HG03139 (cell line): ENCODE measurements at regions not wholly inside any gene's neighbourhood (a gene's known extent, or its start where the extent isn't known, plus 50 kb on each side); places are given as distances from the start of the nearest gene placed in this dataset.

Experiments used
- ATAC-seq: cut with Tn5 transposase; IDR thresholded peaks from one replicate; pipeline ENCODE4 v1.9.1; 2021; ENCODE audit not compliant: unreplicated experiment

DNA sequence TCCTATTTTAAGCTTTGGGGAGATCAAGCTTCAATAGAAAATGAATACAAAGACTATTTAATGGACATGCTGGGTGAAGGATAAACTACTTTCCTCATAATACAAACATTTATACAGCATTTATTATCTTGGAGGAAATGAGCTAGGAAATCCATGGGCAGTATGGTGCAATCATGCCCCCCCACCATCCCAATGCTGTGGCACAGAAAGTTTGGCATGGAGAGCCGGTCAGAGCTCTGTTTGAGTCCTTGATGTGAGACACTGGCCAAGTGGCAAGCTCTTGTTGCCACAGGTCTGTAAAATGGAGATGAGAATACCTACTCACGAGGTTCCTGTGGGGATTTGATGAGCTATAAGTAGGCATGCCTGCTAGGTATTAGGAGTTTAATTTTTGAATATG is 120.6 kb downstream of the MAB21L3 start:
- ATAC-seq, result no peak

DNA sequence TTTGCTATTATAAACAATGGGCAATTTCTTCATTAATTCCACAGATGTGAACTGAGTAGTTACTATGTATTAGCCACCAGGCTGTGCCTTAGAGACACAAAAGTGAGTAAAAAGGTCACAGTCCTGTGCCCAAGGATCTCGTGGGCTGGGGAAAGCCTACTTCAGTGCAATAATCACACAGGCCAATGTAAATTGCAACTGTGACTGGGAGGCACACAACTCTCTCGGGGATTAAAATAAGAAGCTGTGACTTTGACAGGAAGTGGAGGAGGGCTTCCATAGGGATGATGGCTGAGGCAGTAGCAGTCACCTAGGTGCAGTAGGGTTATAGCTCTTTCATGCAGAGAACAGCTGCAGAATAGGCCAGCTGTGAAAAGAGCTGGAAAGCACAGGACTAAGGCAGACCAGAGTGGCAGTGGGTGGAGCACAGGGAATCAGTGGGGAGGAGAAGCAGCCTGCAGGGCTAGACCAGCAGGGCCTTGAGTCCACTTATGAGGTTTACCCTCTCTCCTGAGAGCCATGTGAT is 121.9 kb downstream of the MAB21L3 start:
- no peak for ATAC-seq

DNA sequence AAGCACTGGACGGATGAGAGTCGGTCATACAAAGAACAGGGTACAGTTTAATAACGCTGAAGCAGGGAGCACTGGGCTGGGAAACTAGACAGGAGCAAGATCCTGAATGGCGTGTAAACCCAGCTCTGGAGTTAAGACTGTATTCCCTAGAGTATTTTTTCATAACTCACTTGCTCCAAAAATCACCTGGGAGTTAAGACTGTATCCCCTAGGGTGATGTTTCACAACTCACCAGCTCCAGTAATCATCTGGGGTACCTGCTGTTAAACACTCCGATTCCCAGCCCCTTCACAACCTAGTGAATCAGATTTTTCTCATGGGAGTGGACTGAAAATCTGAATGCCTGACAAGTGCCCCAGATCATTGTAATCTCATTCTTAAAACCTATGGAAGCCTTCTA is 123.2 kb downstream of the MAB21L3 start:
- no peak for ATAC-seq

DNA sequence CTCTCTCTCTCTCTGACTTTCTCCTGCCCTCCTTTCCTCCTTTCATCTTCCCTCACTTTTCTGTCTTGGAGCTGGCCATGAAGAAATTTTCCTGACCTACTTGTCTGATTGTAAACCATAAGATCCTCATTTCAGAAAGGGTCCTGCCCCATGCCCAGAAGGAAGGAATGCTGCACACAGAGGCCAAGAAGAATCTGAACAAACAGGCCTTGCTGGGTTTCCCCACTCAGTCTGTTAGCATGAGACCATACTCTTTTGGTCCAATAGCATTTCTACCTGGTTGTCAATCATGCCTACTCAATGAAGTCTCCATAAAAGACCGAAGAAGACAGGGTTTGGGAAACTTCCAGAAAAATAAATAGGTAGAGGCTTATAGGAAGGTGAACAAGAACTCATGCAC is 128.7 kb downstream of the MAB21L3 start:
- ATAC-seq, result no peak

DNA sequence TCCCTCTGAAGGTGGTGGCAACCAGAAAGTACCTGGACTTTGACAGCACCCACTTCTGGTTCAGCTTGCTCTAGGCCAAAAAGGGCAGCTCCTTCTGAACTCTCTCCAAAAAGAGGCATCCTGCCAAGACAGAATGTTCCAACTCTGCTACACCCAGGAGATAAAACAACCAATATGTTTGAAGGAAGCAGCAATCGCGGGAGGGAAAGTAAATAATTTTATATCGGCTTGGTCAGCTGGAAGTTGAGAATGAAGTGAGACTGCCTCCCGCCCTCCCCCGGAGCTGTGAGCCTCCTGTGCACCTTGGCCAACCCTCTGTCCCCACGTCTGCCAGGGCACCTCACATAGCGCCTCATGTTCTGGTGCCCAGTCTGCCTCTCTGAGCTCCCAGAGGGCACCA is 130.3 kb upstream of the ATP1A1 start:
- ATAC-seq, result no peak

DNA sequence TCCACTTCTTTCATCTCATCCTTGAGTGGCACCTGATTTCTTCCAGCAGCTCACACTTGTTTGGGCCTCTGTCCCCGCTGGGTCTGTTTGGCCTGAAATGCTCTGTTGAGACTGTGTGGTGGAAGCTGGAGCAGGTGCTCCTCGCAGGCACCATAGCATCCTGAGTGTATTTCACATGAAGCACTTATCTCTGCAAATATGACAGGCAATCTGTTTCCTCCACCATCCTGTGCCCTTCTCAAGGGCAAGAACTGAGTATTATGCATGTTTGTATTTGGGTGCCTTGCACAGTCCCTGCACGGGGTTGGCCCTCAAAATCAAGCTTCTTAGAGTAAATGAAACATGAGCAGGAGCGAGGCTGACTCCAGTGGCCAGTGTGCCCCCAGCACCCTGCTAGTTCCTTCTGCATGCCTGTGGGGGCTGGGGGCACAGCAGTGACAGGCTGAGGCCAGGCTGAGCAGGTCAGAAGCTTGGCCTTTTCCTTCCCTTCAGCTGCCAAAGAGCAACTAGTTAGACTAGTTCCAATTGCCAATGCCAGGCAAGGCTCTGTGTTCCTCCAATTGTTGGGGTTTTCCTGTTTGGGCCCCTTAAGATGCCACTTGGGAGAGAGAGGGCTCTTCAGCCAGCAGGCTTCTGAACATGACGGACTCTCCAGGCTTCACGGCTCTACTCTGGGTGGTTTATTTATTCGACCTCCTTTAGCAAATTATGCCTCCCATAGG is 129.6 kb upstream of the ATP1A1 start:
- no peak for ATAC-seq

DNA sequence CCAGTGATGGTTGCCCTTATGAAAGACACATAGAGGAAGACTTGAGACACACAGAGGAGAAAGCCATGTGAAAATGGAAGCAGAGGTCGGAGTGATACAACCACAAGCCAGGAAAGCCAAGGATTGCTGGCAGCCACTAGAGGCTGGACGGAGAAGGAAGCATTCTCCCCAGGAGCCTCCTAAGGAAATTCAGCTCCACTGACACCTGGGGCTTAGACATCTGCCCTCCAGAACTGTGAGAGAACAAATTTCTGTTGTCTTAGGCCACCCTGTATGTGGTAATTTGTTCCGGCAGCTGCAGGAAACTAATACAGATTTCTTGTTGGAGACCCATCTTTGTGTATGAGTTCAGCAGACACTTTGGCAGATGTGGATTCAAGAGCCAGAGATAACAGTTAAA is 126.9 kb upstream of the ATP1A1 start:
- no peak for ATAC-seq

DNA sequence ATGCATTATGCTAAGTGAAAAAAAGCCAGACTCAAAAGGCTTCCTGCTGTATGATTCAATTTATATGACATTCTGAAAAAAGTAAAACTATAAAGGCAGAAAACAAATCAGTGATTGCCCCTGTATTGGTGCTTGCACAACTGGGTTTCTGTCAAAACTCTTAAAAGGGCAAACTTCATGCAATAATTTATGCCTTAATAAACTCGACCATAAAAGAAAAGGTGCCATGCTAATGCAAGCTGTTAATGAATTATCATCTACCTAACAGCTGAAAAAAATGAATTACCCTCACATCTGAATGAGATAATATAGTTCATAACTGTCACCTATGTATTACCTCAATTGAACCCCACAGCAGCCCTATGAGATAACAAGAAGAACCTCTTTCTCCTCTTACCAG is 120.8 kb upstream of the ATP1A1 start:
- ATAC-seq, result no peak

DNA sequence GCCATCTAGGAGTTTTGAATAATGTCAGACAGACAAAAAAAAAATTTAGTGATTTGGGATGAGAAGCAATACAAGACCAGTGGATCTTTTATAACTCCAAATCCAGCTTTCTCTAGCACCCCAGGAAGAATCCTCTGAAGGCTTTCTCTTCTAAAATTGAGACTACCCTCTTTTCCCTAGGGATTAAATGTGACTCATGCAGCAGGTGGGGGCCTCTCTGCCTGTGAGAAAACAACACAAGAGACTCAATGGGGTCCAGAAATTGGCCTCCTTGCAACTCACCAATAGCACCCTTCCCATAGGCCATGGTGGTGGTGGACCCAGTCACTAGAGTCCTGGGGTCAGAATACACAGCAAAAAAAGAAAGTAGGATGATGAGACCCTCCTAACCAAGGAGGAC is 120.3 kb upstream of the ATP1A1 start:
- ATAC-seq, result no peak

DNA sequence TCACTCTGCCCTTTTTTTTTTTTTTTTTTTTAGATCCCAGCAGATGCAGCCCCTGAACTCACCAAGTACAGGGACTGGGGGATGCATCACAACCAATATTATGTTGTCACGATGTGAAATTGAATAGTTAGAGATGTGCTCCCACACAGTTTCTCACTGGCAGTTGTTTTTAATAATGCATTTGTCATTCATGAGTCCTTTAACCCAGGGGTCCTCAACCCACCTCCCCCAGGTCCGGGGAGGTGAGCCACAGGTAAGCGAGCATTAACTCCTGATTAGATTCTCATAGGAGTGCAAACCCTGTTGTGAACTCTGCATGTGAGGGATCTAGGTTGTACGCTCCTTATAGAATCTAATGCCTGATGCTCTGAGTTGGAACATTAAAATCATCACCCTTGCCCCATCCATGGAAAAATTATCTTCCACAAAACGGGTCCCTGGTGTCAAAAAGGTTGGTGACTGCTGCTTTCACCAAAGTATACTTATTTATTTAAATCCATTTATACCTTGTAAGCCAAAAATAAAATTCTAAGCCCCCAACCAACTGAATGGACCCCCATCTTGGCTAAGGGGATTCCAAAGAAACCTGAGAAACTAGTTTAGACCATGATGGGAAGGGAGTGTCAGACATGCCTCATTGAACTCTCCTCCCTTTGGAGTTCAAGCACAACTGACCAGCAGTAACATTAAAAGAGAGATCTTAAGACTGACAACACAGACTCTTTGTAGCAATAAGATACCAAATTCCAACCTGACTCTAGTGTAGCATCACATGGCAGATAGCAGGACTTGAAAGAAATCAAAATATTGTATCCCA is 119.3 kb upstream of the ATP1A1 start:
- no peak for ATAC-seq

DNA sequence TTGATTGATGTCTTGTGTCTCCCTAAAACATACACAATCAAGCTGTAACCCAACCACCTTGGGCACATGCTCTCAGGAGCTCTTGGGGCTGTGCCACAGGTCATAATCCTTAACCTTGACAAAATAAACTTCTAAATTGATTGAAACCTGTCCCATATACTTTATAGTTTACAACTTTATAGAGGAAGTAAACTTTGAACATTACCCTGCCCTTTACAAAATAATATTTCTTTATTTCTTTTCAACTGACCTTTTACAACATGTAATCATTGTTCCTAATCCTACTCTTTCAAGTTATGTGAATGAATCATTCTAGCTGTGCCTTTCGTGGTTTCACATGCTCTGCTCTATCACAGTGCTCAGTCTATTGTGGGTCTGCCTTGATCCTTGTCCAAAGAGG is 118.3 kb upstream of the ATP1A1 start:
- no peak for ATAC-seq

DNA sequence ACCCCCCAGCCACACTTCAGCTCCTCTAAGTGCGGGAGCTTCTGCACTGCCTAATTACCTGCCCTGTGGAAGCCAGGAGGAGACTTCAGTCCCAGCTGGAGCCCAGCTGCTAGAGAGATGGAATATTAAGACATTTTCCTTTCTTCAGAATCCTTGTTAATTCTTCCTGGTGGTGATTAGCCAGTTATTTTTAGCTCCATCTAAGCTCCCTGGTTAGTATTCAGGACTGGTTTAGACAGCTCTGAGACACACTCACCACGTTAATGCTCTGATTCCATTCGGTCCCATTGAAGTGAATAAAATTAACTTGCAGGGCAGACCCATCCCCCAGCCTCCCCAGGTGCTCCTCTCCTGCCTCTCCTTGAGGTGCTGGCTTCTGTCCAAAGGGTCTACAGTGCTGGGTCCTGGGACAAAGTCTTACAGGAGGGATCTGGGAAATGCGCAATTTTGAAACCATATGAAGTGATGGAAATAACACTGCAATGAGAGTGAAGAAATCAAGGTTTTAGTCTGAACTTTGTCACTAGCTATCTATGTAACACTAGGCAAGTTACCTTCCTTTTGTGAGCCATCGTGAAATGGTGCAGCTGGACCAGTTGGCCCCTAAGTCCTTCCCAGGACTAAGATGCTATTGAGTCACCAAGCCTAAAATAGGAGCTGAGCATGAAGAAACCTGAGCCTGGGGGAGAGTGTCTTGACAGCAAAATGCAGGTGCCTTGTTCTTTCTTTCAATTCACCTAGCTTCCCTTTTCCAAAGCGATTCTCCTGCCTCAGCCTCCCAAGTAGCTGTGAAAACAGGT is 117.4 kb upstream of the ATP1A1 start:
- no peak for ATAC-seq

DNA sequence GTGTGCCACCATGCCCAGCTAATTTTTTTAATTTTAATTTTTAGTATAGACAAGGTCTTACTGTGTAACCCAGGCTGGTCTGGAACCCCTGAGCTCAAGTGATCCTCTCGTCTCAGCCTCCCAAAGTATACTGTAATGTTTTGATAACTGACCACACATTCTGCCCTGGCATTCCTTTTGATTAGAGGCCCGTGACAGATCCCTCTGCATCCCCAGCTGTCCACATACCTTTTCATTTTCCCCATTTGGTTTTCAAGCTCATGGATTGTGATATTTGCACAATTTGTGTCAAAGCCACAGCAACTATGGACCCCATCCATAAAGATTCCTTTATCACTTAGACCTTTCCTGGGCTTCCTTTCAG is 116.8 kb upstream of the ATP1A1 start:
- no peak for ATAC-seq

DNA sequence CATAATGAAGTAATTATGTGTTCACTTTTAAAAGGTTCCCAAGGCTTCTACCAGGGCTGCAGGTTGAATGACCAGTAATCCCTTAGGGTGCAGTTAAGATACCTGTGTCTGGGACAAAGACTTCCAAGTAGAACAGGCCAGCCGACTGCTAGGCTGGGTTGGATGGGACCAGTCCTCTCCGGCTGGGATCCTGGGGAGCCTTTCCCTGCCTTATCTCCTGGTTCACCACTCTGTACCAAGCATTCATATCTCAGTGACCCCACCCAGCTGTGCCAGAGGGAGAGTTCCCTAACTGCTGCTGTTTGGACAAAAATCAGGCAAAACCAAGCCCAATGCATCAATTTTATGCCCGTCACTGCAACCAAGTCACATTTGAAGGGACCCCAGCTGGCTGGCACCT is 116.2 kb upstream of the ATP1A1 start:
- no peak for ATAC-seq

DNA sequence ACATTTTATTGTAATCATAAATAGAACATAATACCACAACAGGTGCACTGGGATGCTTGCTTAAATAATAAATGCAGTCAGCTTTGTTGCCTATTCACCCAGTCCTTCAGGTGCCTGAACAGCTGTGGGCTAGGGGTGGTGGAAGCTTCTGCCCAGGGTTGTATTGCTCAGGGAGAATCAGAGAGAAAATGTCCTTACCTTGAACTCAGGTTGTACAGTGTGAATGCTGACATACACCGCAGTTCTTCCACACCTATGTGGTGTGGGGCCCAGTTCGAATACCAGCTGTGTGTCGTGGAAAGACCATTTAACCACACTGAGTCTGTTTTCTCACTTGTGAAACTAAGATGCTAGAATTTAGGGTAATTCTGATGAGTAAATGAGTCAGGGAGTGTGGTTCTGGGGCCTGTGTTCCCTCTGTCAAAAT is 115.7 kb upstream of the ATP1A1 start:
- no peak for ATAC-seq

DNA sequence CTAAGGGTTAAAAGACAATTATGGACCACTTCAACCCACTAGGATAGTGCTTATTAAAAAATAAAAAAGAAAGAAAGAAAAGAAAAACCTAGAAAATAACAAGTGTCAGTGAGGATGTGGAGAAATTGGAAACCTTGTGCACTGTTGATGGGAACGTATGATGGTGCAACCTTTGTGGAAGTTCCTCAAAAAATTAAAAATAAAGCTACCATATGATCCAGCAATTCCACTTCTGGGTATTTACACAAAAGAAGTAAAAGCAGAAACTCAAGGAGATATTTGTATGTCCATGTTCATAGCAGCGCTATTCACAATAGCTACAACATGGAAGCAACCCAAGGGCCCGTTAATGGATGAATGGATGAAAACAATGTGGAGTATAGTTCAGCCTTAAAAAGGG is 115.2 kb upstream of the ATP1A1 start:
- no peak for ATAC-seq

DNA sequence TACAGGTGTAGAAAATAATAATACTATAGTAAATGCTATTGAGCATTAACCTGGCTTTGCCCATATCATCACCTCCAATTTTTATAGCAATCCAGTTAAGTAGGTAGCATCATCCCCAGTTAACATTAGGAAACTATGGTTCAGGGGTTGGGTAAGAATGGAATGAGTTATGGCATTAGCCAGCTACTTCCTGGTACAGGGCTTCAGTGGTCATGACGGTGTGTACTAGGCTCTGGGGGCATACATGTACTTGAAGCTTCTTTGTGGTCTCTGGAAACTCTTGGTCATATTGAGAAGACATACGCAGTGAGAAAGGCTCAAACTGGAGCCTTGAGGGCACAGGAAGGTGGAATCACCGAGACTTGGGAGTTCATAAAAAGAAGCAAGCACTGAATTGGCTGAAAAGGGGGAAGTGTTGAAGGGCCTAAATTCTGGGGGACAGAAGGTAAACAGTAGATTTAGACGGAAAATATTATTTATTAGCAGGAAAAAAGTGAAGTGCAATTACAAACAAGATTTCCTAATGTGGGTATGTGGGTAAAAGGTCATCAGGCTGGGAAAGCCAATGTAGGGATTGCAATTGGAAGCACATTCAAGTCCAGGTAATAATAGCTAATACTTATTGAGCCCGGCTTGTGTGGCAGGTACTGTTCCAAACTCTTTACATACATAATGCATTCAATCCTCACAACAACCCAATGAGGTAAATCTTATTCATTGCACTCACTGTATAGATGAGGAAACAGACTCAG is 114.2 kb upstream of the ATP1A1 start:
- ATAC-seq, result no peak

DNA sequence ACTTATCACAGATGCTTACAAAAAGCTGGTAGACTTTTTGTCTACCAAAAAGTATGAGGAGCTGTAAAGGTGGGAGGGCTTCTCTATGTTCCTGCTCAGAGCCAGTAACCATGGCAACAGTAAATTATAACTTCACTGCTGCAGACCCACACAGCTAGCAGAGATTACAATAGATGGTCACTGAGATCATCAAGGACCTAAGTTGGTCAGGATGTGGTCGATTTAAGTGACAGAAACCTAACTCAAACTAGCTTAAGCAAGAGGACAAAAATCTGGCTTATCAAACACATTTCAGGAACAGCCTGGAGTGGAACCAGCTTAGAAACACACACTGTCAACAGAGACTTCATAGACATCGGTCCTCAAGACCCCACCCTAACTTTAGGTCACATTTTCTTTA is 113.4 kb upstream of the ATP1A1 start:
- peak; percentile 43 for ATAC-seq

DNA sequence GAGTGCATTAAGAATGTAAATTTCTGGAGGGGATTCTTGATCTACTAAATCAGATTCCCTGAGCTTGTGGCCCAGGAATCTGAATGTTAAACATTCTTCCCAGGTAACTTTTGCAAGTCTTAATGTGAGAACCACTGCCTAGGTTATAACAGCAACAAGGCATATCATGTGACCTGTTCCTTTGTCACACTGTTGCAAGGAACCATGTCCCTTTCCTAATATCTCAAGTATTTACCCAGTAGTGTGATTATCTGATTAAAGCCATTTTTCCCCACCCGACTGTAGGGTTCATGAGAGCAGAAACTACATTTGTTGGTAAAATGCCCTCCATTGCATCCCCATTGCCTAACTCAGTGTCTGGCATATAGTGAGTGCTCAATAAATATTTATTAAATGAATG is 112.9 kb upstream of the ATP1A1 start:
- ATAC-seq, result no peak

DNA sequence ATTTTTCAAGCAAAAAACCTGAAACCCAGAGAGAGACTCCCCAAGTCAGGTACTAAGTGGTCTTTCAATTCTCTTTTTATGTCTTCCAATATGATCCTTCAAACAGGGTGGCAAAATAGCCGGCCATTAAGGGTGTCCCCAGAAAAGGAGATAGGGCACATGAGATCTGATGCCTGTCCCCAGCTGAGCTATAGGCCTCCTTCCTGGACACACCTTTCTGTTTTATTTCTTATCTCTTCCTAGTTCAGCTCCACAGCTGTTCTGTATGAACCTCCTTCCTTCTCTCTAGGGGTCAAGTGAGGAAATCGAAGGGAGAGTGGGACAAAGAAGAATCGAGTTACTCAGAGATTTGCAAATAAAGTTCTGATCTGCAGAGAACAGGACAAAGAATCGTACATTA is 112.4 kb upstream of the ATP1A1 start:
- ATAC-seq, result no peak

DNA sequence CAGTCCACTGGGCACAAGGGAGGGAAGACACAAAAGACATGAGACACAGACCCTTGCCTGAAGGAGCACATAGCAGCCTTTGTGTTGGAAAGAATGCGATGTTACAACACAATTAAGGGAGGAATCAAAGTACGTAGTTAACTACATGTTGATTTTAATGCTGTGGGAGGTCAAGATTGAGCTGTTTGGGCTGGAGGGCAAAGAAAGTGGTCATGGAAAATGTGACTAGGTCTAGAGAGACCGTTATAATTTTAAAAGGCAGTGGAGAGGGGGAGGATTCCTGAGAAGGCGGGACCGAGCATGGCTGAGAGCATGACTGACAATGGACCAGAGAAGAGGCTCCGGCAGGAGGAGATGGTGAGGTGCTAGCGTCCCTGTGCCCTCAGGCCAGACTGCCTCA is 111.8 kb upstream of the ATP1A1 start:
- no peak for ATAC-seq
